22Rv1 (cell line): ENCODE measurements at regions not wholly inside any gene's neighbourhood (a gene's known extent, or its start where the extent isn't known, plus 50 kb on each side); places are given as distances from the start of the nearest gene placed in this dataset.

Experiments
- ZFX ChIP-seq: fragments of 450-650 bp; IDR thresholded peaks from 2 replicates; pipeline ENCODE4 v1.6.1; 2017; ENCODE audit warnings: antibody characterized with exemption, borderline replicate concordance
- TF ChIP-seq, protein P1 (sequence below): fragments of 450-650 bp; IDR thresholded peaks from 2 replicates; pipeline ENCODE4 v1.5.1; 2017; ENCODE audit warnings: mild to moderate bottlenecking

DNA sequence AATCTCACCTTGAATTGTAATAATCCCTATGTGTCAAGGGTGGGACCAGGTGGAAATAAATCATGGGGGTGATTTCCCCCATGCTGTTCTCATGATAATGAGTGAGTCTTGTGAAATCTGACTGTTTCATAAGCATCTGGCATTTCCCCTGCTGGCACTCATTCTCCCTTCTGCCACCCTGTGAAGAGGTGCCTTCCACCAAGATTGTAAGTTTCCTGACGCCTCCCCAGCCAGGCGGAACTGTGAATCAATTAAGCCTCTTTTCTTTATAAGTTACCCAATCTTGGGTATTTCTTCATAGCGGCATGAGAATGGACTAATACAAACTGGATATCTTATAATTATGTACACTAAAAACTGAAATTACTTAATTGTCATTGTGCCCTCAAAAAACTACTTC, 189.2 kb upstream of the API5 start:
- TF ChIP-seq, protein P1, sequence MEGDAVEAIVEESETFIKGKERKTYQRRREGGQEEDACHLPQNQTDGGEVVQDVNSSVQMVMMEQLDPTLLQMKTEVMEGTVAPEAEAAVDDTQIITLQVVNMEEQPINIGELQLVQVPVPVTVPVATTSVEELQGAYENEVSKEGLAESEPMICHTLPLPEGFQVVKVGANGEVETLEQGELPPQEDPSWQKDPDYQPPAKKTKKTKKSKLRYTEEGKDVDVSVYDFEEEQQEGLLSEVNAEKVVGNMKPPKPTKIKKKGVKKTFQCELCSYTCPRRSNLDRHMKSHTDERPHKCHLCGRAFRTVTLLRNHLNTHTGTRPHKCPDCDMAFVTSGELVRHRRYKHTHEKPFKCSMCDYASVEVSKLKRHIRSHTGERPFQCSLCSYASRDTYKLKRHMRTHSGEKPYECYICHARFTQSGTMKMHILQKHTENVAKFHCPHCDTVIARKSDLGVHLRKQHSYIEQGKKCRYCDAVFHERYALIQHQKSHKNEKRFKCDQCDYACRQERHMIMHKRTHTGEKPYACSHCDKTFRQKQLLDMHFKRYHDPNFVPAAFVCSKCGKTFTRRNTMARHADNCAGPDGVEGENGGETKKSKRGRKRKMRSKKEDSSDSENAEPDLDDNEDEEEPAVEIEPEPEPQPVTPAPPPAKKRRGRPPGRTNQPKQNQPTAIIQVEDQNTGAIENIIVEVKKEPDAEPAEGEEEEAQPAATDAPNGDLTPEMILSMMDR: no peak
- no peak for TF ChIP-seq ZFX
